Transverse colon (tissue), 3 donors: ENCODE measurements at regions not wholly inside any gene's neighbourhood (a gene's known extent, or its start where the extent isn't known, plus 50 kb on each side); places are given as distances from the start of the nearest gene placed in this dataset.

ENCODE experiments used
- CTCF ChIP-seq, 5 experiments: fragments of 200-600 bp in 3 of 5; fragments of 450-650 bp in 2 of 5; sonication (generic) in 3 of 5; IDR thresholded peaks; 1 replicate in 2 of 5; 2 replicates in 3 of 5; pipeline ENCODE4 v1.5.1; 2016 to 2017; ENCODE audit warnings: antibody characterized with exemption in 5 of 5, inconsistent platforms in 3 of 5, mild to moderate bottlenecking in 2 of 5, moderate library complexity in 1 of 5
- EP300 ChIP-seq: sonication (generic); formaldehyde crosslinking; IDR thresholded peaks from one replicate; pipeline ENCODE4 v1.6.1; 2017; ENCODE audit warnings: antibody characterized with exemption, low read depth
- POLR2A ChIP-seq: fragments of 450-650 bp; IDR thresholded peaks from one replicate; pipeline ENCODE4 v1.6.1; 2016; ENCODE audit warnings: antibody characterized with exemption, mild to moderate bottlenecking, moderate library complexity

DNA sequence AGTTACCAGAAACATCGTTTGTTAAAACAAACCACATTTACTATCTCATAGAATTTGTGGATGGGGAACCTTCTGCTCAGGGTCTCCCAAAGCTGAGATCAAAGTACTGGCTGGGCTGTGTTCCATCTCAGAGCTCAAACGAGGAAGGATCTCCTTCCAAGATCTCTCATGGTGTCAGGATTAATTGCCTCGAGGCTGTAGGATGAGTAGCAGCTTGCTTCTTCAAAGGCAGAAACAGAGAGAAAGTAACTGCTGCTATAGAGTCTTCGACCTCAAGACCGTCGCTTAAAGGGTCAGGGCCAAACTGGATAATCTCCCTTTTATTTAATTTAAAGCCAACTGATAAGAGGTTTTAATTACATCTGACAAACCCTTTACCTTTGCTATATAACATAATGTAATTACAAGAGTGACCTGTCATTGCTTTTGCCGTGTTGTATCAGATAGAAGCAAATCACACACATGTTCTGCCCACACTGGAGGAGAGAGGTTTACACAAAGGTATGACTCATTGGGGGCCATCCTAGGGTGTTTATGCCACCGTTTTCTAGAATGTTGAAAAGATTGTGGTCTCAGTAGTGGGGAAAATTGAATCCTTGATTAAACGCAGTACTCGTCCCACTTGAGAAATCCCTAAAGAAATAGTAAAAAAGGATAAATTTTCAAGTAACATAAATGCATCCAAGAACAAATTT, 868.8 kb upstream of the TMEM132C start:
- TF ChIP-seq POLR2A (no peak), CTCF (IDR thresholded peaks at IDR 0.05) (no peak), EP300 (no peak)
